Ectodermal cell (in vitro differentiated cells): ENCODE measurements at regions not wholly inside any gene's neighbourhood (a gene's known extent, or its start where the extent isn't known, plus 50 kb on each side); places are given as distances from the start of the nearest gene placed in this dataset.

Source experiments
- H3K27ac ChIP-seq: 2 replicates; pipeline ENCODE4 v1.7.0; 2013; ENCODE audit warnings: mild to moderate bottlenecking, low read depth, low read length; ENCODE audit not compliant: insufficient read depth, poor library complexity, severe bottlenecking
- H3K27me3 ChIP-seq: 2 replicates; pipeline ENCODE4 v1.7.0; 2013; ENCODE audit warnings: mild to moderate bottlenecking, low read length; ENCODE audit not compliant: insufficient read depth, control insufficient read depth, poor library complexity, severe bottlenecking
- H3K36me3 ChIP-seq: one replicate; pipeline ENCODE4 v1.7.0; 2013; ENCODE audit warnings: low read length; ENCODE audit not compliant: control insufficient read depth, insufficient read depth
- H3K4me1 ChIP-seq: one replicate; pipeline ENCODE4 v1.7.0; 2013; ENCODE audit warnings: low read length; ENCODE audit not compliant: control insufficient read depth, insufficient read depth
- H3K4me3 ChIP-seq: 2 replicates; pipeline ENCODE4 v1.7.0; 2013; ENCODE audit warnings: low read depth, low read length, control low read depth; ENCODE audit not compliant: insufficient read depth
- H3K9me3 ChIP-seq: 2 replicates; pipeline ENCODE4 v1.7.0; 2013; ENCODE audit warnings: mild to moderate bottlenecking, low read length, moderate library complexity; ENCODE audit not compliant: control insufficient read depth
- WGBS, 2 experiments: methylation state at CpG; one replicate each; pipeline ENCODE4 v1.1.7; 2013; ENCODE audit warnings: missing lambda C conversion rate in 2 of 2; 5-methylcytosine and 5-hydroxymethylcytosine counted together

DNA sequence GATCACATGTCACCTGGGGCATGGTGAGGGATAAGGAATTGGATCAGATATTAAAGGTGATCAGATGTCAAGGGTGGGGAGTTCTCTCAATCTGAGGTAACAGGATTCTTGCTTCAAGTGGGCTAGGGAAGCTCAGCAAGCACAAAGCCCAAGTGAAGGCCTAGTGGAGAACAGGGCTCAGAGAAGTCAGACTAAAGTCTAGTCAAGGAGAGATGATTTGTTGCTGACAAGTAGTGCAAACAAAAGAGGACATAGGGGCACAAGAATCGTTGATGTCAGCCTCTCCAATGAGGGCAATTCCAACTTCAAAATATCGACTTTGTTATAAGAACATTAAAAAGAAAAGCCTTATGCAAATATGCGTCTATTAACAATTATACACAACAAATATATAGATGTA lies 852.8 kb upstream of the CELF2 start:
- Histone ChIP-seq H3K36me3 (no peaks in the 10 kb centered on the region), H3K27me3 (no peaks in the 10 kb centered on the region), H3K4me1 (no peaks in the 10 kb centered on the region), H3K27ac (no peak overlapping the region), H3K4me3 (no peak overlapping the region), H3K9me3 (no peaks in the 10 kb centered on the region)
- WGBS, 2 experiments, result 69% methylated on average over 2 of the region's 3 CpGs; no CpG with 5 or more reads in 1 of the 2 experiments

GRCh38 chr10:10165415-10165814 lies 852.3 kb upstream of the CELF2 start:
- H3K27me3 ChIP-seq, result no peaks in the 10 kb centered on the region
- no peaks in the 10 kb centered on the region for H3K9me3 ChIP-seq
- WGBS, 2 experiments, result 13% methylated on average over 1 of the region's 1 CpG; no CpG with 5 or more reads in 1 of the 2 experiments
- H3K36me3 ChIP-seq, result no peaks in the 10 kb centered on the region
- no peak overlapping the region for H3K4me3 ChIP-seq
- H3K27ac ChIP-seq, result no peak overlapping the region
- H3K4me1 ChIP-seq, result no peaks in the 10 kb centered on the region

- Histone ChIP-seq H3K27me3 (no peaks in the 10 kb centered on the region), H3K36me3 (no peaks in the 10 kb centered on the region), H3K4me1 (no peaks in the 10 kb centered on the region), H3K27ac (no peak overlapping the region), H3K4me3 (no peak overlapping the region), H3K9me3 (no peaks in the 10 kb centered on the region)
- 88 to 94% methylated on average over 1 to 3 of the region's 3 CpGs for WGBS, 2 experiments
These were observed 839.2 kb upstream of the CELF2 start for GRCh38 chr10:10178476-10178875.

GRCh38 chr10:10193848-10194247 lies 823.8 kb upstream of the CELF2 start:
- H3K9me3 ChIP-seq, result no peaks in the 10 kb centered on the region
- no peak overlapping the region for H3K27ac ChIP-seq
- H3K4me1 ChIP-seq, result no peaks in the 10 kb centered on the region
- H3K36me3 ChIP-seq, result no peaks in the 10 kb centered on the region
- H3K27me3 ChIP-seq, result no peaks in the 10 kb centered on the region
- WGBS, 2 experiments, result 91 to 94% methylated on average over 4 of the region's 4 CpGs
- H3K4me3 ChIP-seq, result no peak overlapping the region

- Histone ChIP-seq H3K27me3 (no peaks in the 10 kb centered on the region), H3K4me3 (no peak overlapping the region), H3K36me3 (no peaks in the 10 kb centered on the region), H3K9me3 (no peaks in the 10 kb centered on the region), H3K27ac (no peak overlapping the region), H3K4me1 (no peaks in the 10 kb centered on the region)
- 93 to 100% methylated on average over 4 to 5 of the region's 5 CpGs for WGBS, 2 experiments
These were observed 821.0 kb upstream of the CELF2 start for GRCh38 chr10:10196701-10197100.

- Histone ChIP-seq H3K4me1 (no peaks in the 10 kb centered on the region), H3K27ac (no peak overlapping the region), H3K9me3 (no peaks in the 10 kb centered on the region), H3K27me3 (no peaks in the 10 kb centered on the region), H3K36me3 (no peaks in the 10 kb centered on the region), H3K4me3 (no peak overlapping the region)
- 99 to 100% methylated on average over 4 of the region's 4 CpGs for WGBS, 2 experiments
These were observed 820.2 kb upstream of the CELF2 start for GRCh38 chr10:10197423-10197822.

- no peak overlapping the region for H3K27ac ChIP-seq
- 86 to 87% methylated on average over 6 of the region's 6 CpGs for WGBS, 2 experiments
- no peak overlapping the region for H3K4me3 ChIP-seq
- no peaks in the 10 kb centered on the region for H3K27me3 ChIP-seq
- no peaks in the 10 kb centered on the region for H3K36me3 ChIP-seq
- H3K4me1 ChIP-seq, result no peaks in the 10 kb centered on the region
- H3K9me3 ChIP-seq, result peaks cover 2% of the 10 kb centered on the region
These were observed 819.3 kb upstream of the CELF2 start for GRCh38 chr10:10198363-10198762.

DNA sequence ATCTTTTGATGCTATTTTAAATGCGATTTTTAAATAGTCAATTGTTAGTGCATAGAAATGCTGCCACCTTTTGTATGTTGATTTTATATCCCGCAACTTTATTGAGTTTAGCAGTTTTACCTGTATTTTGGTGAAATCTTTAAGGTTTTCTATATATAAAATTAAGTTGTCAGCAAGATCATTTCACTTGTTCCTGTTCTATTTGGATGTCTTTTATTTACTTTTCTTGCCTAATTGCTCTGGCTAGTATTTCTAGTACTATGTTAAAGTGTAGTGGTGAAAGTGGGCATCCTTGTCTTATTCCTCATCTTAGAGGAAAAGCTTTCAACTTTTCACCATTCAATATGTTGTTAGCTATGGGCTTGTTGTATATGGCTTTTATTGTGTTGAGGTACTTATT lies 813.3 kb upstream of the CELF2 start:
- Histone ChIP-seq H3K9me3 (peaks cover 4% of the 10 kb centered on the region), H3K27me3 (no peaks in the 10 kb centered on the region), H3K27ac (no peak overlapping the region), H3K4me3 (no peak overlapping the region), H3K36me3 (no peaks in the 10 kb centered on the region), H3K4me1 (no peaks in the 10 kb centered on the region)
- 90 to 96% methylated on average over 2 of the region's 2 CpGs for WGBS, 2 experiments

- Histone ChIP-seq H3K36me3 (no peaks in the 10 kb centered on the region), H3K27me3 (no peaks in the 10 kb centered on the region), H3K9me3 (peaks cover 4% of the 10 kb centered on the region), H3K4me1 (no peaks in the 10 kb centered on the region), H3K27ac (no peak overlapping the region), H3K4me3 (no peak overlapping the region)
- WGBS, 2 experiments, result 89 to 97% methylated on average over 1 to 2 of the region's 2 CpGs
These were observed 811.8 kb upstream of the CELF2 start for GRCh38 chr10:10205906-10206305.

GRCh38 chr10:10207538-10207937 lies 810.1 kb upstream of the CELF2 start:
- H3K27ac ChIP-seq, result no peak overlapping the region
- no peaks in the 10 kb centered on the region for H3K4me1 ChIP-seq
- H3K4me3 ChIP-seq, result no peak overlapping the region
- 94 to 97% methylated on average over 3 of the region's 3 CpGs for WGBS, 2 experiments
- H3K9me3 ChIP-seq, result peaks cover 4% of the 10 kb centered on the region
- H3K36me3 ChIP-seq, result no peaks in the 10 kb centered on the region
- H3K27me3 ChIP-seq, result no peaks in the 10 kb centered on the region

GRCh38 chr10:10208196-10208595 lies 809.5 kb upstream of the CELF2 start:
- 89 to 91% methylated on average over 4 of the region's 4 CpGs for WGBS, 2 experiments
- no peaks in the 10 kb centered on the region for H3K27me3 ChIP-seq
- no peak overlapping the region for H3K4me3 ChIP-seq
- peaks cover 4% of the 10 kb centered on the region for H3K9me3 ChIP-seq
- H3K4me1 ChIP-seq, result no peaks in the 10 kb centered on the region
- no peak overlapping the region for H3K27ac ChIP-seq
- no peaks in the 10 kb centered on the region for H3K36me3 ChIP-seq
